ENCODE measurements at regions not wholly inside any gene's neighbourhood (a gene's known extent, or its start where the extent isn't known, plus 50 kb on each side); places are given as distances from the start of the nearest gene placed in this dataset.

- Histone ChIP-seq H3K9me3 (no peaks in the 10 kb centered on the region), H3K27ac (no peak overlapping the region), H3K36me3 (no peaks in the 10 kb centered on the region), H3K27me3 (peaks cover 0 to 11% (median 0%) of the 10 kb centered on the region in 4 donors), H3K4me1 (no peaks in the 10 kb centered on the region), H3K4me3 (no peak overlapping the region)
- no peak for DNase-seq
- TF ChIP-seq CTCF (IDR thresholded peaks at IDR 0.05) (no peak), POLR2A (IDR thresholded peaks at IDR 0.05) (no peak)
- intact Hi-C loops (cut with DNase I), result no loop called here
- 62 to 70% methylated on average over 12 of the region's 12 CpGs for WGBS, 2 donors
Observed at GRCh38 chr12:131362291-131363211, 348.3 kb upstream of the SFSWAP start.

GRCh38 chr12:131363393-131363792 lies 347.5 kb upstream of the SFSWAP start:
- WGBS, 2 donors, result 88 to 90% methylated on average over 2 to 7 of the region's 7 CpGs
- no peak overlapping the region for H3K4me3 ChIP-seq
- H3K27me3 ChIP-seq, result peaks cover 0 to 9% (median 0%) of the 10 kb centered on the region in 4 donors
- H3K27ac ChIP-seq, result no peak overlapping the region
- no peak for DNase-seq
- H3K4me1 ChIP-seq, result no peaks in the 10 kb centered on the region
- no peaks in the 10 kb centered on the region for H3K36me3 ChIP-seq
- TF ChIP-seq CTCF (IDR thresholded peaks at IDR 0.05), result no peak
- no peak for TF ChIP-seq POLR2A (IDR thresholded peaks at IDR 0.05)
- intact Hi-C loops (cut with DNase I), result no loop called here
- H3K9me3 ChIP-seq, result no peaks in the 10 kb centered on the region

- Histone ChIP-seq H3K36me3 (no peaks in the 10 kb centered on the region), H3K27ac (no peak overlapping the region), H3K9me3 (no peaks in the 10 kb centered on the region), H3K4me3 (no peak overlapping the region), H3K4me1 (no peaks in the 10 kb centered on the region), H3K27me3 (peaks cover 0 to 9% (median 0%) of the 10 kb centered on the region in 4 donors)
- intact Hi-C loops (cut with DNase I), result no loop called here
- TF ChIP-seq CTCF (IDR thresholded peaks at IDR 0.05) (no peak), POLR2A (IDR thresholded peaks at IDR 0.05) (no peak)
- no peak for DNase-seq
- WGBS, 2 donors, result 61 to 78% methylated on average over 11 of the region's 14 CpGs
Observed at GRCh38 chr12:131363841-131364495, 346.9 kb upstream of the SFSWAP start.

- no peaks in the 10 kb centered on the region for H3K4me1 ChIP-seq
- no peak for DNase-seq
- no peak for TF ChIP-seq POLR2A (IDR thresholded peaks at IDR 0.05)
- TF ChIP-seq CTCF (IDR thresholded peaks at IDR 0.05), result no peak
- peaks cover 0 to 9% (median 0%) of the 10 kb centered on the region in 4 donors for H3K27me3 ChIP-seq
- H3K36me3 ChIP-seq, result no peaks in the 10 kb centered on the region
- no peak overlapping the region for H3K27ac ChIP-seq
- WGBS, 2 donors, result 74 to 84% methylated on average over 9 to 12 of the region's 12 CpGs
- no peak overlapping the region for H3K4me3 ChIP-seq
- intact Hi-C loops (cut with DNase I), result no loop called here
- H3K9me3 ChIP-seq, result no peaks in the 10 kb centered on the region
Observed at GRCh38 chr12:131364903-131365820, 345.7 kb upstream of the SFSWAP start.

All from esophagus squamous epithelium (tissue), 5 donors.